ENCODE measurements at regions not wholly inside any gene's neighbourhood (a gene's known extent, or its start where the extent isn't known, plus 50 kb on each side); places are given as distances from the start of the nearest gene placed in this dataset.

- TF ChIP-seq RELB (IDR thresholded peaks at IDR 0.05; ENCODE audit: low read depth) (no peak), PKNOX1 (IDR thresholded peaks at IDR 0.05) (no peak), RELA (IDR thresholded peaks at IDR 0.05; ENCODE audit: borderline replicate concordance, partially characterized antibody) (no peak)
These were observed 140.5 kb upstream of the MAP3K4 start (continued) for GRCh38 chr6:160851031-160851430.

GRCh38 chr6:160853946-160854345 is 137.6 kb upstream of the MAP3K4 start:
- no peak overlapping the region for H3K9ac ChIP-seq (ENCODE audit: control insufficient read depth, insufficient read depth, low read length)
- no peaks in the 10 kb centered on the region for H3K4me1 ChIP-seq (ENCODE audit: control insufficient read depth, insufficient read depth, low read length)
- H3K4me3 ChIP-seq: no peak overlapping the region
- WGBS (ENCODE audit: insufficient coverage, insufficient replicate concordance, low lambda C conversion rate, missing lambda C conversion rate): 30% methylated on average over 7 of the region's 7 CpGs
- intact Hi-C loops (cut with micrococcal nuclease; ENCODE audit: unreplicated experiment) (no loop called here), in situ Hi-C loops (cut with MboI) (no loop called here)
- no peak overlapping the region for H2AFZ ChIP-seq (ENCODE audit: control insufficient read depth, low read depth, low read length)
- H3K27ac ChIP-seq (ENCODE audit: control insufficient read depth, insufficient read depth): no peak overlapping the region
- ATAC-seq (no peak), DNase-seq (ENCODE audit: low read depth, low spot score) (no peak), FAIRE-seq (no peak)
- peaks cover 1% of the 10 kb centered on the region; the same call in 1 of the 3 replicates for H3K9me3 ChIP-seq (replicated peaks; ENCODE audit: control insufficient read depth, insufficient read depth, low read length)
- POLR2A ChIA-PET: no interaction called here
- H3K79me2 ChIP-seq (ENCODE audit: control insufficient read depth, insufficient read depth, low read length): no peaks in the 10 kb centered on the region
- SMC1A ChIA-PET (ENCODE audit: uncharacterized antibody, unreplicated experiment): no interaction called here
- H3K27me3 ChIP-seq (replicated peaks in 1 of 2; ENCODE audit: control insufficient read depth in 2 of 2, insufficient read depth in 2 of 2, low read length in 1 of 2): no peaks in the 10 kb centered on the region
- no peak overlapping the region for H3K4me2 ChIP-seq (ENCODE audit: control insufficient read depth, insufficient read depth)
- no peaks in the 10 kb centered on the region for H3K36me3 ChIP-seq (ENCODE audit: control insufficient read depth in 2 of 2, insufficient read depth in 2 of 2, low read length in 1 of 2)
- BruUV-seq (replicated peaks): no TSS peak
- RAD21 ChIA-PET (ENCODE audit: unreplicated experiment): no interaction called here
- no peaks in the 10 kb centered on the region for H4K20me1 ChIP-seq (ENCODE audit: control insufficient read depth, insufficient read depth)
- CTCF ChIA-PET: no interaction called here
- TF ChIP-seq SREBF1 (IDR thresholded peaks at IDR 0.05; ENCODE audit: low read length) (no peak), NKRF (conservative IDR thresholded peaks at IDR 0.05) (no peak), SIX5 (IDR thresholded peaks at IDR 0.05; ENCODE audit: low read depth, low read length, severe bottlenecking) (no peak), SRF (IDR thresholded peaks at IDR 0.05; ENCODE audit: low read depth in 2 of 2, low read length in 2 of 2) (no peak), PBX3 (IDR thresholded peaks at IDR 0.05; ENCODE audit: insufficient replicate concordance, low read depth, low read length) (no peak), ZSCAN29 (IDR thresholded peaks at IDR 0.05) (no peak), FOXM1 (IDR thresholded peaks at IDR 0.05; ENCODE audit: low read depth, low read length) (no peak), LARP7 (IDR thresholded peaks at IDR 0.05) (no peak), BCL3 (IDR thresholded peaks at IDR 0.05; ENCODE audit: borderline replicate concordance, insufficient read depth, low read depth, low read length, poor library complexity, severe bottlenecking) (no peak), USF1 (IDR thresholded peaks at IDR 0.05; ENCODE audit: borderline replicate concordance, extremely low read length, insufficient read depth, low read depth, low read length) (no peak)

All from GM12878 (cell line).